Mesendoderm (in vitro differentiated cells): ENCODE measurements at regions not wholly inside any gene's neighbourhood (a gene's known extent, or its start where the extent isn't known, plus 50 kb on each side); places are given as distances from the start of the nearest gene placed in this dataset.

Source experiments
- DNase-seq: peaks from one replicate; pipeline ENCODE4 v3.0.0; 2013
- H2AK5ac ChIP-seq: 2 replicates; pipeline ENCODE4 v1.6.1; 2013; ENCODE audit warnings: low read length, inconsistent platforms
- H2BK120ac ChIP-seq: 2 replicates; pipeline ENCODE4 v1.6.1; 2013; ENCODE audit warnings: low read depth, mild to moderate bottlenecking, low read length, moderate library complexity, mixed read lengths
- H2BK15ac ChIP-seq: replicated peaks from 2 replicates; pipeline ENCODE4 v1.6.1; 2013; ENCODE audit warnings: low read depth, mild to moderate bottlenecking, moderate library complexity
- H2BK5ac ChIP-seq: 2 replicates; pipeline ENCODE4 v1.6.1; 2013; ENCODE audit warnings: low read length, inconsistent platforms
- H3K18ac ChIP-seq: 2 replicates; pipeline ENCODE4 v1.6.1; 2013; ENCODE audit warnings: mild to moderate bottlenecking, low read length, mixed read lengths
- H3K23ac ChIP-seq: one replicate; pipeline ENCODE4 v1.6.1; 2013; ENCODE audit warnings: low read length
- H3K27ac ChIP-seq: 2 replicates; pipeline ENCODE4 v1.5.1; 2013; ENCODE audit warnings: low read depth, mild to moderate bottlenecking, inconsistent platforms, low read length, moderate library complexity
- H3K27me3 ChIP-seq: 2 replicates; pipeline ENCODE4 v1.6.1; 2013; ENCODE audit warnings: low read length, control low read depth, mild to moderate bottlenecking, inconsistent platforms; ENCODE audit not compliant: insufficient read depth, poor library complexity
- H3K36me3 ChIP-seq: 2 replicates; pipeline ENCODE4 v1.6.1; 2013; ENCODE audit warnings: low read length, inconsistent platforms; ENCODE audit not compliant: control insufficient read depth, insufficient read depth
- H3K4ac ChIP-seq: one replicate; pipeline ENCODE4 v1.6.1; 2013; ENCODE audit warnings: low read depth, mild to moderate bottlenecking, low read length, moderate library complexity
- H3K4me1 ChIP-seq: 2 replicates; pipeline ENCODE4 v1.6.1; 2013; ENCODE audit warnings: low read depth, low read length, inconsistent platforms; ENCODE audit not compliant: control insufficient read depth
- H3K4me2 ChIP-seq: 2 replicates; pipeline ENCODE4 v1.6.1; 2013; ENCODE audit warnings: low read length
- H3K4me3 ChIP-seq: 2 replicates; pipeline ENCODE4 v1.5.1; 2013; ENCODE audit warnings: mild to moderate bottlenecking, low read length
- H3K56ac ChIP-seq: one replicate; pipeline ENCODE4 v1.6.1; 2013; ENCODE audit warnings: low read length
- H3K79me1 ChIP-seq: 2 replicates; pipeline ENCODE4 v1.6.1; 2013; ENCODE audit warnings: low read length, inconsistent platforms
- H3K79me2 ChIP-seq: 2 replicates; pipeline ENCODE4 v1.6.1; 2013; ENCODE audit warnings: mild to moderate bottlenecking, low read length; ENCODE audit not compliant: control insufficient read depth, insufficient read depth
- H3K9ac ChIP-seq: 2 replicates; pipeline ENCODE4 v1.6.1; 2013; ENCODE audit warnings: low read length, inconsistent platforms
- H4K5ac ChIP-seq: one replicate; pipeline ENCODE4 v1.6.1; 2013; ENCODE audit warnings: low read length
- H4K8ac ChIP-seq: one replicate; pipeline ENCODE4 v1.6.1; 2013; ENCODE audit warnings: low read depth, mild to moderate bottlenecking, control low read depth, low read length, moderate library complexity
- WGBS: extraction: QIAGEN DNeasy Blood & Tissue Kit; methylation state at CpG from one replicate; pipeline ENCODE4 v1.1.7; 2013; ENCODE audit warnings: low lambda C conversion rate, missing lambda C conversion rate; ENCODE audit not compliant: insufficient coverage; ENCODE audit errors: extremely low coverage; 5-methylcytosine and 5-hydroxymethylcytosine counted together

DNA sequence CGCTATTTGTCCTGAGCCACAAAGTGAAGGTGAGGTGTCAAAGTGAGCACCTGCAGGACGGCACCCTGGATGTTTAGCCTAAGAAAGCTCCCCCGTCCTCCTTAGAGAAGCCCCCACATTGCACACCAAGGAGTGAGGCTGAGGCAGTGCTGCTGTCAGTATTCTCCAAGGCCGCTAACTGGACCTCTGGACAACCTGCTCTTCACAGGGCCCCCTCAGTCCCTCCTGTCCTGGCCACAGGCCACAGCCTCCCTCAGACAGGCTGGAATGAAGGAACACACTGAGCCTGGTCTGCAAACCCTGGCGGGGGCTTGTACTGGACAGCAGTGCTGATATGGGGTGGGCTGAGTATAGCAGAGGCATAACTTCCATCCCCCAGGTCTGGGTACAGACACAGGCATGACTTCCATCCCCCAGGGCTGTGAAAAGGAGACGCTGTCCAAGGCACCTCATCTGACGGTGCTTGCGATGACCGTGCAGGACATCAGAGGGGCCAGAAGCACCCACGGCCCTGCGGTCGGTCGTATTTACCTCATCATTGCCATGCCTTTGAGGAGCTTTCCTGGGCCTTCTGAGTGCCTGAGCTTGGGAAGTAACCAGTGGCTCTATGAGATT lies 82.4 kb upstream of the DIO3 start:
- no peaks in the 10 kb centered on the region for H3K27me3 ChIP-seq
- H3K4ac ChIP-seq = no peak overlapping the region
- peaks cover 8% of the 10 kb centered on the region for H3K4me1 ChIP-seq
- H3K79me2 ChIP-seq = no peaks in the 10 kb centered on the region
- H3K36me3 ChIP-seq = no peaks in the 10 kb centered on the region
- H3K18ac ChIP-seq = no peak overlapping the region
- H2BK120ac ChIP-seq = no peak overlapping the region
- no peak overlapping the region for H4K5ac ChIP-seq
- DNase-seq = no peak
- H3K27ac ChIP-seq = no peak overlapping the region
- no peak overlapping the region for H2BK15ac ChIP-seq
- H3K4me3 ChIP-seq = no peak overlapping the region
- H3K23ac ChIP-seq = no peak overlapping the region
- WGBS = no CpG with 5 or more reads among the region's 13 CpGs
- H3K9ac ChIP-seq = no peak overlapping the region
- H4K8ac ChIP-seq = no peak overlapping the region
- no peak overlapping the region for H2AK5ac ChIP-seq
- no peak overlapping the region for H3K56ac ChIP-seq
- H3K79me1 ChIP-seq = no peaks in the 10 kb centered on the region
- no peak overlapping the region for H2BK5ac ChIP-seq
- H3K4me2 ChIP-seq = no peak overlapping the region

GRCh38 chr14:101480022-101480746 lies 81.1 kb upstream of the DIO3 start:
- Histone ChIP-seq H3K27me3 (no peaks in the 10 kb centered on the region), H4K8ac (no peak overlapping the region), H3K4ac (no peak overlapping the region), H3K36me3 (no peaks in the 10 kb centered on the region), H2AK5ac (no peak overlapping the region), H2BK120ac (no peak overlapping the region), H3K4me3 (no peak overlapping the region), H3K9ac (no peak overlapping the region), H3K79me1 (no peaks in the 10 kb centered on the region), H4K5ac (no peak overlapping the region), H2BK15ac (no peak overlapping the region), H2BK5ac (no peak overlapping the region), H3K4me2 (no peak overlapping the region), H3K27ac (no peak overlapping the region), H3K18ac (no peak overlapping the region), H3K79me2 (no peaks in the 10 kb centered on the region), H3K23ac (no peak overlapping the region), H3K56ac (no peak overlapping the region), H3K4me1 (peaks cover 8% of the 10 kb centered on the region)
- DNase-seq = no peak
- WGBS = no CpG with 5 or more reads among the region's 12 CpGs

GRCh38 chr14:101480747-101481530 lies 80.4 kb upstream of the DIO3 start:
- no peak overlapping the region for H4K5ac ChIP-seq

DNA sequence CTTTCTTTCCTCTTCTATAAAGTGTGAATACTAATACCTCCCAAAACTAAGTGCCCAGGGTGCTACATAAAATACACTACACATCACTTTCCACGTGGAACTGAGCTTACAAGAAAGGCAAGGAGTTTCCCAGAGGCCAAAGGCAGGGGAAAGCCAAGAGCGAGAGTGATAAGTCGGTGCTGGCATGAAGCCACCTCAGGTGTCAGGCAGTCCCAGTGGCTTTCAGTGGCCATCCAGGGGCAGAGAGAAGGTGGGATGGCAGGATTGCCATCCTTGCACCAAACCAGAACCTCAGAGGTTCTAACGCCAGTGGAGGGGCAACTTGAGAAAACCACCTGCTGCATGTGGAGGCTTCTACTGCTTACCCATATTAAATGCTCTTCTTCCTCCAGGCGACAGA lies 79.7 kb upstream of the DIO3 start:
- H2BK5ac ChIP-seq = no peak overlapping the region
- no peak overlapping the region for H2BK15ac ChIP-seq
- H3K4ac ChIP-seq = no peak overlapping the region
- H2AK5ac ChIP-seq = no peak overlapping the region
- no peak overlapping the region for H4K5ac ChIP-seq
- no peak overlapping the region for H3K18ac ChIP-seq
- no peaks in the 10 kb centered on the region for H3K27me3 ChIP-seq
- H4K8ac ChIP-seq = no peak overlapping the region
- no peak overlapping the region for H3K4me3 ChIP-seq
- H3K56ac ChIP-seq = no peak overlapping the region
- no peak overlapping the region for H3K9ac ChIP-seq
- DNase-seq = no peak
- H3K79me1 ChIP-seq = no peaks in the 10 kb centered on the region
- no peak overlapping the region for H2BK120ac ChIP-seq
- no peak overlapping the region for H3K27ac ChIP-seq
- H3K79me2 ChIP-seq = no peaks in the 10 kb centered on the region
- H3K4me1 ChIP-seq = peaks cover 5% of the 10 kb centered on the region
- H3K4me2 ChIP-seq = no peak overlapping the region
- no peak overlapping the region for H3K23ac ChIP-seq
- no peaks in the 10 kb centered on the region for H3K36me3 ChIP-seq
- WGBS = no CpG with 5 or more reads among the region's 5 CpGs

More at GRCh38 chr14:101480747-101481530, 80.4 kb upstream of the DIO3 start:
- no peak overlapping the region for H3K56ac ChIP-seq
- no peak for DNase-seq
- H3K36me3 ChIP-seq = no peaks in the 10 kb centered on the region
- no peak overlapping the region for H3K4me3 ChIP-seq
- no peak overlapping the region for H4K8ac ChIP-seq
- no peak overlapping the region for H2BK15ac ChIP-seq
- no peaks in the 10 kb centered on the region for H3K27me3 ChIP-seq
- H3K23ac ChIP-seq = no peak overlapping the region
- H3K79me1 ChIP-seq = no peaks in the 10 kb centered on the region
- no peak overlapping the region for H3K9ac ChIP-seq
- H2BK5ac ChIP-seq = no peak overlapping the region
- H3K4me1 ChIP-seq = peaks cover 8% of the 10 kb centered on the region
- H2AK5ac ChIP-seq = no peak overlapping the region
- no peak overlapping the region for H3K4ac ChIP-seq
- H3K18ac ChIP-seq = no peak overlapping the region
- no peaks in the 10 kb centered on the region for H3K79me2 ChIP-seq
- H3K4me2 ChIP-seq = no peak overlapping the region
- no CpG with 5 or more reads among the region's 16 CpGs for WGBS
- H3K27ac ChIP-seq = no peak overlapping the region
- H2BK120ac ChIP-seq = no peak overlapping the region

GRCh38 chr14:101482066-101482465 lies 79.2 kb upstream of the DIO3 start:
- H3K4me3 ChIP-seq = no peak overlapping the region
- WGBS = no CpG with 5 or more reads among the region's 4 CpGs

More at GRCh38 chr14:101482066-101482465, 79.2 kb upstream of the DIO3 start:
- no peak overlapping the region for H2AK5ac ChIP-seq
- H3K79me1 ChIP-seq = no peaks in the 10 kb centered on the region
- H2BK120ac ChIP-seq = no peak overlapping the region
- no peaks in the 10 kb centered on the region for H3K27me3 ChIP-seq
- no peak for DNase-seq
- no peak overlapping the region for H3K4ac ChIP-seq
- no peak overlapping the region for H2BK5ac ChIP-seq
- H3K79me2 ChIP-seq = no peaks in the 10 kb centered on the region
- H3K9ac ChIP-seq = no peak overlapping the region
- H3K27ac ChIP-seq = no peak overlapping the region
- H3K4me2 ChIP-seq = no peak overlapping the region
- no peak overlapping the region for H3K56ac ChIP-seq
- peaks cover 5% of the 10 kb centered on the region for H3K4me1 ChIP-seq
- H3K23ac ChIP-seq = no peak overlapping the region
- no peak overlapping the region for H4K8ac ChIP-seq
- H2BK15ac ChIP-seq = no peak overlapping the region
- H3K36me3 ChIP-seq = no peaks in the 10 kb centered on the region
- H3K18ac ChIP-seq = no peak overlapping the region
- H4K5ac ChIP-seq = no peak overlapping the region
